NCI-H345 treated with DMSO at 0.1 percent for 48 hours (cell line): ENCODE measurements at regions not wholly inside any gene's neighbourhood (a gene's known extent, or its start where the extent isn't known, plus 50 kb on each side); places are given as distances from the start of the nearest gene placed in this dataset.
"Not testable (repeated sequence)": the region's sequence is repeated elsewhere in the genome, so short reads cannot be mapped to it uniquely, and the experiment has no call there.

Experiments used
- DNase-seq: peaks from one replicate; lab custom pipeline; 2025; ENCODE audit not compliant: unreplicated experiment; lab: John Stamatoyannopoulos, UW

- DNase-seq = no peak
These were observed 397.9 kb upstream of the PIK3R1 start for GRCh38 chr5:67817652-67818051.

DNA sequence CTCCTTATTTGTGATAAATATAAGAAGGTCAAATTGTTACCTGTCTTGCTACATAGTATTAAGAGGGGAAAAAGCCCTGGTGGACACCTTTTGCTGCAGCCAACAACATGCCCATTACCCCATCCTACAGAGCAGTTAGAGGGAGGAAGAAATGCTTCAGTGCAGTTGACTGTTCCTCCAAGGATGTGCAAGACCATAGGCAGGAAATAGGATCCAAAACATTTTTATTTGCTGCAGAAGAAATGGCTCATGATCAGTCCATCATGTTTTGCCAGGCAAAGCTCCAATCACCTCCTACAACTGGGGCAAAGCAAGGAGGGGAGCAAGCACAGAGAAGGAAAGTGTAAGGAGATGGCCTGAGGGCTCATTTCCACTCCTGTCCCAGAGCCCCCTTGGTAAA is 399.1 kb upstream of the PIK3R1 start:
- no peak for DNase-seq

GRCh38 chr5:67815455-67816391 is 399.8 kb upstream of the PIK3R1 start:
- no peak for DNase-seq

DNA sequence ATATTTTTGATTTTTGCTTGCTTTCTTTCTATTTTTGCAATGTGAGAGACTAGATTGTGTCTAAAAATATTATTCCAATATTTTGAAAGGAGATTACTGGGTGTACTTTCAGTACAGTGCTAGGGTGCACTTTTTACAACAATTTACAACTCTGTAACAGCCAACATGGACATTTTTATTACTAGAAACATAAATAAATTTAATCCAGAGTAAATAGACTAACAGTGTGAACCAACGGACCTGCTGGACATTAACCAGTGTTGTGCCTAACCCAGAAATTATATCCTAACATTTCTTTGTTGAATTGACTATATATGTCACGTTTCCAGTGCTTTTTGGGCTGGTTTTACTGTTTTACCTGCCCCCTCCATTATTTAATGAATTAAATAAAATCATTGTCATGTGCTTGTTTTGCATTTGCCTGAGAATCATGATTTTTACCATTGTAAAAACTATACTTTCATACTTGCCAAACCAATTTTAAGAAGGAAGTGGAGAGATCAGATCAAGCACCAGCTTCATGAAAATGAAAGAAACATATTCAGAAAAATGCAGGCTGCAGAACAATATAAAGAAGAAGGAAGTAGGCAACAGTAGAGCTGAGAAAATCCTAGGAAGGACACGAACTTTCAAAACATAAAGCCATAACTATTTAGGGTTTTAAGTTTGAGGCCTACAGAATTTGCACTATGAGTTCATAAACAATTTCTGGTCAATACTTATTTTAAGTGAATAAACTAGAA is 400.8 kb upstream of the PIK3R1 start:
- no peak for DNase-seq

- DNase-seq = no peak
These were observed 401.5 kb upstream of the PIK3R1 start for GRCh38 chr5:67813877-67814539.

- no peak for DNase-seq
These were observed 406.0 kb upstream of the PIK3R1 start for GRCh38 chr5:67809589-67809988.

GRCh38 chr5:67808340-67808739 is 407.2 kb upstream of the PIK3R1 start:
- no peak for DNase-seq

- DNase-seq = no peak
These were observed 408.1 kb upstream of the PIK3R1 start for GRCh38 chr5:67807439-67807888.

DNA sequence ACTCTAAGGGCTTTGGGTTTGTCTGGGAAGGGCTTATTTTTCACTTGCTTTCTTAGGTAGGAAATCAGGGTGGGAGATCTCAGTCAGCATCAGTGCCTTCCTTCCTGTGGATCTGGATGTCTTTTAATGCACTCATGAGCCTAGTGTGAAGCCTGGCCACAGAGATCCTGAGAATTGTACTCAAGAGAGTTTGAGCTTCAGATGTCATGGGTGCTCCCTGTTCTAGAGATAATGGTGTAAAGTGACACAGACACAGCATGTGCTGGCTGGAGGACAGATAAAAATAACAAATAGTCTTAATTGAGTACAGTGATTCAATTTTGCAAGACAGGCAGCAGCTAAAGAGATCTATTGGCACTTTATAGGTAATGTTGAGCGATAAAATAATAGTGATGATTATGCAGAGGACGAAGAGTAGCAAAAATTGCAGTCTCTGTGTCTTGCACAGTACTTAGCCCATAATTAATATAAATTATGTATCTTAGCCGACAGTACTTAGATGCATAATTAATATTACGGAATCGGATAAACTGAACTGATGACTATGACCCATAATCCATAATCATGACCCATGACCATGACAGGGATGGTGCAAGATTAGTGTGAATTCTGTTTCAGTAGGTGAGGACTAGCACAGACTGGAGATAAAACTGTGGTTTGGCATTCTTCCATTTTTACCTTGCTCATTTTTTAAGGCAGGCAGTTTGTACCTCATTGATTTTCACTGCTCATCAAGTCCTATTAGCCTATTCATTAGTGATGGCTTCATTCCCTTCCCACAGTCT is 408.7 kb upstream of the PIK3R1 start:
- no peak for DNase-seq

DNA sequence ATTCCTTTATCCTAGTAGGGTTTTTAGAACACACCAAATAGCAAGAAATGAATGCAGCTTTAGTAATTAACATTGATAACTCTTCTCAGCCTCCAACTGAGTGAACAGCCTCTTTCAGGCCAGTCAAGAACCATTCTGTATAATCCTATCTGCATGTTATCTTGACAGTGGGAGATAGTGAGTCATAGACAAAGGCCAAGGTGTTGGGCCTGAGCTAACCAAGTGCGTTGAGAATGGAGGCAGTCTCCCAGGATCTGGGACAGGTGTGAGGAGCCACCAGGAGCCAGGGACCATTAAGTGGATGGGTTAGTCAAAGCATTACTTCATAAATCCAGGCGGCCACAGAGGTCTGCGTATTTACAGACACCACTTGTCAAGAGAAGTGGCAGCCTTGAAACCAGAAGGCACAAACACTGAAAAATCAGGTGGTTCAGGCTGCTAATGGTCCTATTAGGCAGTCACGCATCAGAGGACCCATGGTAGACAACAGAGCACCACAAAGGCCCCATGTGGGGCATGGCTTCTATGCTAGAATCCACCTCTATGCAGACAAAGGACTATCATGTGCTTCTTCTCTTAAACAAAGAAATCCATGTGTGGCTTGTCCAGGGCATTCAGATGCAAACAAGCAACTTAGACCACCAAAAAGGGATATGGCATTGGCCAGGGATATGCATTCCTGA is 409.7 kb upstream of the PIK3R1 start:
- peak; percentile 81 for DNase-seq

GRCh38 chr5:67802766-67803165 is 412.8 kb upstream of the PIK3R1 start:
- DNase-seq = no peak

DNA sequence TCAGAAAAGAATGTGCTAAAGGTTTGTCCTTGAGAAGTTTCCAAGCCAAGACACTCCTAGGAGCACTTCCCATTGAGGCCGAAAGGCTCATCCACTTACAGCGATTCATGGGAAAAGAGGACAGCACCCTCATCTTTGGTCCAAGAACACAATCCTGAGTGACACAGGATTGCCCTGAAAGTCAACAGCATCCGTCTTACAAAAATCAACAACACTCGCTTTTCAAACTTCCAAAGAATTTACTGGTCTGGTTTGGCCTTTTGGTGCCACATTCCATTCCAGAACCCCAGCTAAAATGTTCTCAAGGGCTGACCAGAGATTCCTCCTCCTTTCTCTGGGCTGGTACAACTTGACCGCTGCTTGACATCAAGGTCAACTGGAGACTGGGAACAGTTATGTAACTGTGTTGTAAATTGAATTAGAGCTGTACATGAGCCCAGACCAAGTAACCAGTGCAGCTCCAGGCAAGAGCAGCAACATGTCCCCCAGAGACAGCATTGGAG is 415.8 kb upstream of the PIK3R1 start:
- no peak for DNase-seq

GRCh38 chr5:67798470-67798869 is 417.1 kb upstream of the PIK3R1 start:
- not testable (repeated sequence) for DNase-seq

DNA sequence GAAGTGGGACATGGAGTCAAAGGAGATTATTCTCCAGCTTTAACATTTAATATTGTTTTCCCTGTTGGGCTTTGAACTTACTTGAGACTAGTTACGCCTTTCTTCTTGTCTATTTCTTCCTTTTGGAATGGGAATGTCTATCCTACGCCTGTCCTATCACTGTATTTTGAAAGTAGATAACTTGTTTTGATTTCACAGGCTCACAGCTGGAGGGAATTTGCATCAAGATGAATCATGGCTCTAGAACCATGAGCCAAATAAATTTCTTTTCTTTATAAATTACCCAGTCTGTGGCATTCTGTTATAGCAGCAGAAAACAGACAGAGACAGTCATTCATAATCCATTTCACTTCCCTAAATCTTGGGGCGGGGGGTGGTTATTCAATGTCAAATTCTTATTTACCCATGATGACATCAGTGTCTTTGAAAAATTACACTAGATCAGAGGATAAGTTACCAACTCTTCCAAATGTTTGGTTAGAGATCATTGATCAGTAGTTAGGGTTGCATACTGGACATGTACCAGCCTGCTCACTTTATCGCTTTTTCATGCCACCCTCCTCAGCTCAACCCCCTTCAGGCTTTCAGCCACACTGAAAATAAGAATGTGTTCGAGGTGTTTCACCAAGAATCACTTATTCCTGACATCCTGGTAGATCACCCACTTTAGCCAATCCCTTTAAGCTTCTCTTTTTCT is 419.6 kb upstream of the PIK3R1 start:
- DNase-seq = no peak

DNA sequence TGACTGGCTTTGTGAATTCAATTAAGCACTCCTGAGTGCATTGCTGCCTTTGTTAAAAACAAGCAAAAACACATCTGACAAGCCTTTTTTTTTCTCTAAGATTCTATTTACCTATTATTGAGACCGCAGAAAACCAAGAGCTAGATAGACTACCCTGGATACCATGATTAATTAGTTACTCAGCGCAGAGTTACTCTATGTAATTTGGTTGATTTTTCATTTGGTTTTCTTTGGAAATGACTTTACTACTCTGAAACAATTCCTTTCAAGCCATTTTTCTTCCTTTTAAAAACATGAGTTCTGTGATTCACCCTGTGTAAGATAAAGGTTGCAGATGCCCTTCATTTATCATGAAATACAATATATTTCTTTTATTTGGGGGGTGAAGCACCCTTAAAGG is 421.6 kb upstream of the PIK3R1 start:
- DNase-seq = no peak

- DNase-seq = no peak
These were observed 422.1 kb upstream of the PIK3R1 start for GRCh38 chr5:67793418-67793817.

DNA sequence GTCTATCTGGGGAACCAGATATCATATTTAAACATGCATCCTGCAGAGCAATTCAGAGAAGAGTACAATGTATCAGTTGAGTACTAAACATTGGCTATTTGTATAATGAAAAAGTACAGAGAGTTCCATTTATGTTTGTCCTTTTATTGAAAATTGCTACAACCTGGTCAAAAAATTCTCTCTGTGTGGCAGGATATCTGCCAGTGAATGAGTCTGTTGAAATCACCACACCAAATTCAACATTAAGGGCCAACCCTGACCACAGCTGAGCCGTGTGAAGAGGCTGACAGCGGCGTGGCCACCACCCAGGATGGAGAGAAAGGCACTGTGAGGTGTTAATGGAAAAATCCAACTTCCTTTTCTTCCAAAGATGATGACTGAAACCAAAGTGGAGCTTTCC is 422.7 kb upstream of the PIK3R1 start:
- no peak for DNase-seq

DNA sequence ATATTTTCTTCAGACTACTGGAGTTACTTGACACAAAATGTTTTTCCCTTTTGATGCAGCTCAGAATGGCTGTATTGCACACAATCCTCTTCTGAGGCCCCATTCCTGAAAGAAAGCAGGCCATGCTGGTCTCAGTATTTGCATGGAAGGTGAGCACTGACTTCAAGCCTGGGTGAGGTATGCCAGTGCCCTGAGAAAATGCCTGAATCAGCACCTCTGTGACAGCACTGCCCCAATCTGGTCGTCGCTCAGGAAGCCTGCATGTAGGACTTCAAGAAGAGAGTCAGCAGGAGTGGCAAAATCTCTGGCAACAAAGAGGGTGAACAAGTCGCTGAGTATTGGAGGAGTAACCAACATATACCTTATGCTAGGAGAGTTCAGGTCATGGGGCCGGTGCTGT is 425.2 kb upstream of the PIK3R1 start:
- no peak for DNase-seq

GRCh38 chr5:67779893-67780623 is 435.5 kb upstream of the PIK3R1 start:
- DNase-seq = not testable (repeated sequence)
